DOHH2 (cell line): ENCODE measurements at regions not wholly inside any gene's neighbourhood (a gene's known extent, or its start where the extent isn't known, plus 50 kb on each side); places are given as distances from the start of the nearest gene placed in this dataset.

Source experiments
- H3F3A ChIP-seq: fragments of 200-600 bp; sonication (generic), shearing (Covaris generic); 2 replicates; pipeline ENCODE4 v1.6.0; 2016; ENCODE audit warnings: antibody characterized with exemption, mild to moderate bottlenecking; ENCODE audit not compliant: control insufficient read depth, insufficient read depth
- H3K27ac ChIP-seq: fragments of 200-600 bp; sonication (generic); 2 replicates; pipeline ENCODE4 v1.5.1; 2014; ENCODE audit warnings: low read depth, mild to moderate bottlenecking, low read length, moderate library complexity
- H3K27me3 ChIP-seq: fragments of 200-600 bp; sonication (generic); 2 replicates; pipeline ENCODE4 v1.6.1; 2014; ENCODE audit warnings: mild to moderate bottlenecking, low read length, mixed read lengths; ENCODE audit not compliant: control insufficient read depth
- H3K36me3 ChIP-seq: fragments of 200-600 bp; sonication (generic); 2 replicates; pipeline ENCODE4 v1.6.1; 2014; ENCODE audit warnings: mild to moderate bottlenecking, low read length, moderate library complexity, mixed read lengths; ENCODE audit not compliant: control insufficient read depth
- H3K4me1 ChIP-seq: fragments of 200-600 bp; sonication (generic); 2 replicates; pipeline ENCODE4 v1.6.1; 2014; ENCODE audit warnings: mild to moderate bottlenecking, low read length, mixed read lengths; ENCODE audit not compliant: control insufficient read depth
- H3K4me2 ChIP-seq: fragments of 200-600 bp; sonication (generic); 2 replicates; pipeline ENCODE4 v1.6.0; 2014; ENCODE audit warnings: mild to moderate bottlenecking, low read length, moderate library complexity
- H3K4me3 ChIP-seq: fragments of 200-600 bp; sonication (generic); 2 replicates; pipeline ENCODE4 v1.5.1; 2014; ENCODE audit warnings: mild to moderate bottlenecking, low read length, mixed read lengths
- H3K79me2 ChIP-seq: fragments of 200-600 bp; sonication (generic); 2 replicates; pipeline ENCODE4 v1.6.1; 2014; ENCODE audit warnings: mild to moderate bottlenecking, low read length, mixed read lengths; ENCODE audit not compliant: control insufficient read depth
- H3K9me2 ChIP-seq: fragments of 200-600 bp; sonication (generic); replicated peaks from 2 replicates; pipeline ENCODE4 v1.6.1; 2014; ENCODE audit warnings: mild to moderate bottlenecking, low read length, mixed read lengths; ENCODE audit not compliant: control insufficient read depth
- H3K9me3 ChIP-seq: fragments of 200-600 bp; sonication (generic); 2 replicates; pipeline ENCODE4 v1.6.1; 2014; ENCODE audit warnings: antibody characterized with exemption, low read length, mixed read lengths; ENCODE audit not compliant: control insufficient read depth, insufficient read depth
- H4K20me1 ChIP-seq: fragments of 200-600 bp; sonication (generic); 2 replicates; pipeline ENCODE4 v1.6.0; 2014; ENCODE audit warnings: low read depth, mild to moderate bottlenecking, antibody characterized with exemption, low read length, moderate library complexity; ENCODE audit not compliant: control insufficient read depth, insufficient read depth
- EZH2phosphoT487 ChIP-seq: fragments of 200-600 bp; sonication (generic); IDR thresholded peaks from 2 replicates; pipeline ENCODE4 v1.6.1; 2017; ENCODE audit warnings: borderline replicate concordance, mild to moderate bottlenecking, antibody characterized with exemption, low read length, moderate library complexity, mixed read lengths
- TF ChIP-seq, protein P1 (sequence below): fragments of 200-600 bp; sonication (generic); IDR thresholded peaks from one replicate; pipeline ENCODE4 v1.5.1; 2014; ENCODE audit warnings: antibody characterized with exemption, mild to moderate bottlenecking, low read depth, low read length; ENCODE audit not compliant: poor library complexity, severe bottlenecking

DNA sequence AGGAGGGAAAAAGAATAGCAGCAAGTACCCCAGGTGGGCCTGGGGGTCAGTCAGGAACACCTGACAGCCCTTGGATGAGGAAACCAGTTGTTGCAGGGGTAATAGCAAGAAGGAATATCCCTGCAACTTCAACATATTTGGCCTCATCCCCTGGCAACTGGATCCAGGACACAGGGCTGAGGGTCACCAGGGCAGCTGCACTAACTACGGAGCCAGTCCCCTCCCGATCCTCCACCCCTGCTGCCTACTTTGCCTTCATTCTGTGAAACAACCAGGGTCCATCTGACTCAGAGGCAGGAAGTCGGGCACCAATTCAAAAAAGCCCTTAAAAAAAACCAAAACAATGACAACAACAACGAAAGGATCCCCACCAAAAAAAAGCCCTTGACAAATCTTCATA, 52.9 kb downstream of the FRMPD3 start:
- Histone ChIP-seq H3K4me1 (no peaks in the 10 kb centered on the region), H3K9me2 (no peaks in the 10 kb centered on the region), H3K27ac (no peak overlapping the region), H3K27me3 (no peaks in the 10 kb centered on the region), H3K4me2 (no peak overlapping the region), H3K79me2 (no peaks in the 10 kb centered on the region), H3K36me3 (no peaks in the 10 kb centered on the region), H3K9me3 (no peaks in the 10 kb centered on the region), H4K20me1 (no peaks in the 10 kb centered on the region), H3F3A (no peaks in the 10 kb centered on the region), H3K4me3 (no peak overlapping the region)
- TF ChIP-seq, protein P1, sequence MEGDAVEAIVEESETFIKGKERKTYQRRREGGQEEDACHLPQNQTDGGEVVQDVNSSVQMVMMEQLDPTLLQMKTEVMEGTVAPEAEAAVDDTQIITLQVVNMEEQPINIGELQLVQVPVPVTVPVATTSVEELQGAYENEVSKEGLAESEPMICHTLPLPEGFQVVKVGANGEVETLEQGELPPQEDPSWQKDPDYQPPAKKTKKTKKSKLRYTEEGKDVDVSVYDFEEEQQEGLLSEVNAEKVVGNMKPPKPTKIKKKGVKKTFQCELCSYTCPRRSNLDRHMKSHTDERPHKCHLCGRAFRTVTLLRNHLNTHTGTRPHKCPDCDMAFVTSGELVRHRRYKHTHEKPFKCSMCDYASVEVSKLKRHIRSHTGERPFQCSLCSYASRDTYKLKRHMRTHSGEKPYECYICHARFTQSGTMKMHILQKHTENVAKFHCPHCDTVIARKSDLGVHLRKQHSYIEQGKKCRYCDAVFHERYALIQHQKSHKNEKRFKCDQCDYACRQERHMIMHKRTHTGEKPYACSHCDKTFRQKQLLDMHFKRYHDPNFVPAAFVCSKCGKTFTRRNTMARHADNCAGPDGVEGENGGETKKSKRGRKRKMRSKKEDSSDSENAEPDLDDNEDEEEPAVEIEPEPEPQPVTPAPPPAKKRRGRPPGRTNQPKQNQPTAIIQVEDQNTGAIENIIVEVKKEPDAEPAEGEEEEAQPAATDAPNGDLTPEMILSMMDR: no peak
- no peak for TF ChIP-seq EZH2phosphoT487

DNA sequence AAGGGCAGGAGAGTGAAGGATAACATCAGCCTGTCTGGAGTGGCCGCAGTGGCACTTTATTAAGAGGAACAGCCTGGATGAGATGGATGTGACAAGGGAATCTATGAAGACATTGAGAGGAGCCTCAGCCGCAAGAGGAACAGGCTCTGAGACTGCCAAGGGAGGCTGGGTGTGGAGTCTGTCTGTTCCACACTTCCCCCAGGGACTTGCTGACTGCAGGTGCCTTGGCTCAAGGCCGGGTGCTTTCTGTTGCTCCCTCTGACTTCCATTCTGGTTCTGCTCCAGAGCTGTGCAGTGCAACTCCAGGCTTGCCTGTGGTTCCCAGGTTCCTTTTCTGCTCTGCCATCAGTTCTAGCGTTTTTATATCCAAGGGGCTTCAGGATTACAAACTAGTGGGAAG, 54.6 kb downstream of the FRMPD3 start:
- no peaks in the 10 kb centered on the region for H3F3A ChIP-seq
- H3K9me3 ChIP-seq: no peaks in the 10 kb centered on the region
- H3K4me3 ChIP-seq: no peak overlapping the region
- no peaks in the 10 kb centered on the region for H3K4me1 ChIP-seq
- no peaks in the 10 kb centered on the region for H4K20me1 ChIP-seq
- no peaks in the 10 kb centered on the region for H3K27me3 ChIP-seq
- no peaks in the 10 kb centered on the region for H3K79me2 ChIP-seq
- no peak overlapping the region for H3K4me2 ChIP-seq
- no peaks in the 10 kb centered on the region for H3K36me3 ChIP-seq
- no peaks in the 10 kb centered on the region for H3K9me2 ChIP-seq
- no peak overlapping the region for H3K27ac ChIP-seq
- TF ChIP-seq EZH2phosphoT487: no peak
- TF ChIP-seq, protein P1: no peak

DNA sequence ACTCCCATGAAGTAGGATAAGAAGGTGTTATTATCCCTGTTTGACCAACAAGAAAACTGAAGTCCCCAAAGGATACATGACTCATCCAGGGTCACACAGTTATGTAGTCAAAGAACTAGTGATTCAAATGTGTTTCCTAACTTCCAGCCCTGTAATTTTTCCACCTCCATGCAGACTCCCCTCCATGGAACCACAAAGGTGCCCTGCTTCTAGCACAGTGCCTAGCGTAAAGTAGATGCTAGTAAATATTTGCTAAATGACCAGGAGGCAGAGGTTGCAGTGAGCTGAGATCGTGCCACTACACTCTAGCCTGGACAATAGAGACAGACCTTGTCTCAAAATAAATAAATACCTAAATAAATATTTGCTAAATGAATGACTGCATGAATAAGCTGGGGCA, 55.8 kb downstream of the FRMPD3 start:
- Histone ChIP-seq H3K79me2 (no peaks in the 10 kb centered on the region), H4K20me1 (no peaks in the 10 kb centered on the region), H3K36me3 (no peaks in the 10 kb centered on the region), H3K27me3 (no peaks in the 10 kb centered on the region), H3K27ac (no peak overlapping the region), H3K4me2 (no peak overlapping the region), H3K4me3 (no peak overlapping the region), H3F3A (no peaks in the 10 kb centered on the region), H3K9me3 (no peaks in the 10 kb centered on the region), H3K9me2 (no peaks in the 10 kb centered on the region), H3K4me1 (no peaks in the 10 kb centered on the region)
- TF ChIP-seq EZH2phosphoT487: no peak
- TF ChIP-seq, protein P1: no peak

DNA sequence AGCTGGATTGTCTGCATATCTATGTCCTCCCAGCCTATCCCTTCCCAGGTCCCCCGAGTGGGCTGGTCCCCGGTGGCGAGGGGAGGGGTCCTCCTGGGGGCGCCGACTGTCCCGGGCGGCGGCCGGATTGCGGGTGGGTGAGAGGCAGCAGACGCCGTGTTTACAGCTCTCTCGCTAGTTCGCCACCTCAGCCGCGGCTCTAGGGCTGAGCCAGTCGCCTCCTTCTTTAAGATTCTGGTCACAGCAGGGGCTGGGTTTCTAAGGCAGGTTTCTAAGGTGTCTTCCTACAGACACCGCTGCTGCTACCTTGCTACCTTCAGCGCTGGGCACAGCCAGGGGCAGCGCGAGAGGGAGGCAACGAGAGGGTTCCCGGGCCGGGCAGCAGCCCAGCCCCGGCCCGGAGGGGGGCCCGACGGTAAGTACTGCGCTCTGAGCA, 57.2 kb downstream of the FRMPD3 start:
- Histone ChIP-seq H3K9me2 (no peaks in the 10 kb centered on the region), H3K9me3 (no peaks in the 10 kb centered on the region), H3K27ac (no peak overlapping the region), H3K4me2 (no peak overlapping the region), H4K20me1 (no peaks in the 10 kb centered on the region), H3K79me2 (no peaks in the 10 kb centered on the region), H3K27me3 (no peaks in the 10 kb centered on the region), H3K4me3 (no peak overlapping the region), H3K4me1 (no peaks in the 10 kb centered on the region), H3K36me3 (no peaks in the 10 kb centered on the region), H3F3A (no peaks in the 10 kb centered on the region)
- TF ChIP-seq, protein P1: no peak
- no peak for TF ChIP-seq EZH2phosphoT487
